Muscle of back (tissue), 3 donors: ENCODE measurements at regions not wholly inside any gene's neighbourhood (a gene's known extent, or its start where the extent isn't known, plus 50 kb on each side); places are given as distances from the start of the nearest gene placed in this dataset.

Experiments used
- DNase-seq, 3 donors: peaks; one replicate each; pipeline versions ENCODE4 v3.0.0 to v3.0.0-alpha.2; 2013

DNA sequence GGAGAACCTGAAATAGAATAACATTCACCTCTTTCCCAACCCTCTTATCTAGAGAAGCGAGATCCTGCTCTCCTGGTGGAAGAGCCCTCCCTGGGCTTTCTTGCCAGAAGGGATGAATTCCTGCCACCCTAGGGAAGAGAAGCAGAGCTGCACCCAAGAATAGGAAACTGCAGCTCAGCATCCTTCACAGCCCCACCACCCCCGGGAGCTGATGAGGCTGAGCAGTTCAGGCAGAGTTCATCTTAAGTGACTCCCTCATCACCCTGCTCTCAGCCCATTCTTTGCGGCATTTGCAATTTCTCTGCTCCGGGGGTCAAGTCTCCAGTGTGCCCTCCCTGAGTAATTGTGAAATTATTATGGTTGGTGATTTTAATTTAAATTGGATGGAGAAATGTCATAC lies 514.9 kb downstream of the BUD13 start:
- DNase-seq = no peak

DNA sequence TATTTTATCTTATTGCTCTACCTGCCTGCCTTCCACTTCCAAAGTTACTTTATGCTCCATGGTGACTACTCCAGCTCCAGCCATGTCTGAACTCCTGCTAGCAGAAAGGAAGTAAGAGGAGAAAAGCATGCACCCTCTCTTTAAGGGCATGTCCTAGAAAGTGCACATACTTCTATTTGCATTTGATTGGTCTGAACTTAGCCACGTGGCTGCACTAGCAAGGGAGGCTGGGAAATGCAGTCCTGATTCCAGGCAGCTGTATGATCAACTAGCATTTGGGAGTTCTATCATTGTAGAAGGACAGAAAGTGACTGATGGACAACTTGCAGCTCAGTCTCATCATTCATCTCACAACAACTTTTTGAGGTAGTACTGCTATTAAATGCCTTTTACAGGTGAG lies 515.7 kb downstream of the BUD13 start:
- DNase-seq = no peak

DNA sequence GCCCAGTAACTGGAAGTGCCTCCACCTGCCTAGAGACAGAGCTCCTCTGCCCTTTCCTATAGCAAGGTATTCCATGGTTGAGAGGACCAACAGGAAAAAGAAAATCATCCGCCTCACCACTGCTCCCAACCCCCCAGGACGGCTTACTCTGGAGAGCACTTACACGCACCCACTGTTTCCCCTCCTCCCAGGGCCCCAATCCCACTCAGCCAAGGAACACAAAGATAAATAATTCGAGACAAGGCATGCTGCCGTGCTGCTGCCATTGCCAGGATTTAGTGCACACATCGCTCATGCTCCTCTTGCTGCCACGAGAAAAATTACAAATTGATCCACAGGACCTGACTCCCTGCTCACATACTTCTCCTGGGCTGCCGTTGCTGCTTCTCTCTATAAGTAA lies 516.6 kb downstream of the BUD13 start:
- DNase-seq = no peak

DNA sequence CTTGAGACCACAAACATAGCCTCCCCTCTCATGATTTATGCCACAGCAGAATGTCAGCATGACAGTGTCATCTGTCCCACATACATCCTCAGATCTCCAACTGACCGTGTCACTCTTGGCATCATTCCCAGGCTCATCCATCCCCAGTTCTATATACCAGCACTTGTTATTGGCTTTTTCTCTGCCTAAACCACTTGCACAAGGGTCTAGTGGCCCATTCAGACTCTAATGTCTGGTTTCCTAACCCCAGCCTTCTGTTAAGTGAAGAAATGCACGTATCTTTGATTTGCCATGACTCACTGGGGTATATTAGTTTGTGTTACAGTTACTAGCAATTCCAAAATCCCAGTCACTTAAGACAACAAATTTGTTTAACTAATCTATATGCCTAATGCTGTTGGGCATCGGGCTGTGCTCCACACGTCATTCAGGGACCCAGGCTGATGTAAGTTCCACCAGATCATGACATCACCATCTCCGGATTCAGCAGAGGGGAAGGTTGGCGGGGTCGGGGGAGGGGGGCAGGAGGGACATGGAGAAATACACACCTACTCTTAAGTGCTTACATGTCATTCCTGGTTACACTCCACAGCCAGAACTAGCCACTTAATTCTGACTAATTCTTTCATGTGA lies 517.4 kb downstream of the BUD13 start:
- no peak for DNase-seq

DNA sequence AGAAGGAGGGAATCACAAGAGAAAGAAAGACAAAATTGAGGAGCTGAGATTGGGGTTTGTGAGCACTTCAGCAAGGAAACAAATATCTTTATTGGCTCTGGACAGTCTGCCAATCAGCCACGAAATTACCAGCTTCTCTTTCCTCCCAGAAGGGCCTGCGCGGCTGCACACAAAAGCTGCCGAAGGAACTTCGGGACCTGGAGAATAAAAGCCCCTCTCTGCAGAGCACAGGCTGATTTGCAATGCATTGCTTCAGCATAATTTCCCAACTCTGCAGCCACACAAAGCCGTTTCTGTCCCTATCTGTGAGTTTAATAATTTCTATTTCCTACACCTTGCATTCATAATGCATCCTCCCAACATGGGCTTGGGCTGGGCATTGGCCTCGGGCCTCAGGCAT lies 522.6 kb downstream of the BUD13 start:
- DNase-seq = no peak

DNA sequence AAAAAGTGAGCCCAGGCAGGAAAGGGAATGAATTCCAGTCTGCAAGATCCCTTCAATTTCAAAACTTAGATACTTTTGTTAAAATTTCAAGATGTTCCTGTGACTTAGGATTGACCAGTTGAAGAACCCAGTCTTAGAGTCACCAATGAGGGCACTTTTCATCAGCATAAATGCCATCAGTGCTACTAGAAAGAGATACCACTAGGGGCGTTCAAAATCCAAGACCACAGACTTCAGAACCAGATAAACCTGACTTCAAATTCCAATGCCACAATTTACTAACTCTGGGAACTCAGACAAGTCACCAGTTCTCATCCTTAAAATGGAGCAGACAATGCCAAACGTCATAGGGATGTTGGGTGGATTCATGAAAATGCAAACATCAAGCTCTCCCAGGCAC lies 523.2 kb downstream of the BUD13 start:
- DNase-seq = no peak

DNA sequence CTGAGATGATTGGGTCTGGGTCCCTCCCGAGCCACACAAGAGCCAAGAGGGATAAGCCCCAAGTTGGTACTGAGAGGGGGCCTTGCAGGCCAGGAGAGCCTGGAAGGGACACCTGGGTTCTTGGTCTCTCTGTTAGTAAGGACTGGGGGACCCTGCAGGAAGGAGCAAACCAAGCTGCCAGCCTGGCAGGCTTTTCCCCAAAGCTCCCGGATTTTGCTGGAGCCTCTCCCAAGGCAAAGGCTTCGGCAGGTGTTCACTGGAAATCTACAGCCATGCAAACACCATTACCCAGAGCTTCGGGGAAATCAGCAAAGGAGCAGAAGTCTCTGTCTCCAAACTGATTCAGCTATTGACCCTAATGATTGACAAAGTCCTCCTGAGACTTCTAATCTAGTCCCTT lies 527.9 kb downstream of the BUD13 start:
- no peak for DNase-seq

DNA sequence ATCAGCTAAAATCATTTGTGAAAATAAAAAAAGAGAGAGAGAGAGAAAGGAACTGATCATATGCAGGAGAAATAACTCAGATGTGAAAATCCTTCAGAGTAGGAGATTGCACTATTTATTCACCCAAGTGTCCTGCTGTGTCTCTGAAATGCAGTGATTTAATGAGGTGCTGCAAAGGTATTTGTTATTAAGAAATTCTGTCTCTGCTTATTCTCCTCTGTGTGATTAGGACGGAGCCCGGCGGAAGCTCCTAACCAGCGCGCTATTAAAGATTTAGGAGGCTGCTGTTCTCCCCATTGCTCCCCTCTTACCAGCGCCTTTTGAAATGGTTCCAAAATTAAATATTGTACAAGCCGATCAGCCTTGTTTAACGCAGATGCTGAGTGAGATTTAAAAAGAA lies 528.3 kb downstream of the BUD13 start:
- no peak for DNase-seq

DNA sequence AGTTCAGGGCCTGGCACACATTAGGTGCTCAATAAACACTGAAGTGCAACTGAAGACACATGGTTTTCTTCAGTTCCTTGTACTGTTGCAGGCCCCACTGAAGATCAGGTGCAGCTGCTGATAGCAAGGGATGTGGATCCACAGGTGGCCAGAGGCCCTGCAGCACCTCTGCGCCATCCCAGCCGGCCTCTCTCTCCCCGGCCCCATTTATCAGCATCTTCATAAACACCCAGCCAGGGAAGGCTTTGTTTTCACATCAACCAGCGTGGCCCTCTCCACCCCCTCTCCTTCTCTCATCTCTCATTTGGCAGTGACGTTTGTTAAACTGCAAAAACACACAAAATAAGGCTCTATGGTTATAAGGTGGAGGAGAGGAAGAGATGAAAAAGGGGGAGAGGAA lies 528.8 kb downstream of the BUD13 start:
- no peak for DNase-seq

DNA sequence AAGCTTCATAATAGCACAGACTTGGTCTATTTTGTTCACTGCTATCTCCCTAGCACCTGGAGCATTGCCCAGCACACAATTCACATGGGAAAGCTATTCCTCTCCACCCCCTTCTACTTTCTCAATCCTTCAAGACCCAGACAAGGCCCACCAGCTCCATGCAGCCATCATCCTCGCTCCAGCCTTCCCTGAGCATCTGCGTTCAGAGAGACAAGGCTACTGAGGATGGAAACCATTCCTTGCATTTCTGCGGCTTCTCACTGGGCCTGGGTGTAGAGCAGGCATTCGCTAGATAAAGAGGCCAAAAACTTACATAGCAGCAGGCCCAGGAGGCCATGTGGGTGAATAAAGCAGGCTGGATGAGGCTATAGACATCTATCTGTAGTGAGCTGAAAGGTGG lies 530.8 kb downstream of the BUD13 start:
- DNase-seq = no peak

DNA sequence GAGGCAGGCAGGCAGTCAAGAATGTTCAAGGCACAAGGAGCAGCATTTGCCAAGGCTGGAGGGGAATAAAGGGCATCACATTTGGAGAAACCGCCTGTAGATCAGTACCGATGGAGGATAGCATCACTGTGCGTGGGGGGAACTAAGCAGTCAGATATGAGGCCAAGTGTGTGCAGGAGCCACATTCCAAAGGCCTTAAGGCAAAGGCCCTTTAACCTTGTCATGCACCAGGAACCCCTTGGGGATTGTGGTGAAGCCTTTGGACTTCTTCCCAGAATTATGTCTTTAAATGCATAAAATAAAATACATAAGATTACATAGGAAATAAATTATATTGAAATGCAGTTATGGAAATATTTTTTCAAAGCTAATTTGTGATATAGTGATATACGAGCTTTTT lies 532.1 kb downstream of the BUD13 start:
- peak in 2 of 3 donors; percentile 28 to 71 for DNase-seq

DNA sequence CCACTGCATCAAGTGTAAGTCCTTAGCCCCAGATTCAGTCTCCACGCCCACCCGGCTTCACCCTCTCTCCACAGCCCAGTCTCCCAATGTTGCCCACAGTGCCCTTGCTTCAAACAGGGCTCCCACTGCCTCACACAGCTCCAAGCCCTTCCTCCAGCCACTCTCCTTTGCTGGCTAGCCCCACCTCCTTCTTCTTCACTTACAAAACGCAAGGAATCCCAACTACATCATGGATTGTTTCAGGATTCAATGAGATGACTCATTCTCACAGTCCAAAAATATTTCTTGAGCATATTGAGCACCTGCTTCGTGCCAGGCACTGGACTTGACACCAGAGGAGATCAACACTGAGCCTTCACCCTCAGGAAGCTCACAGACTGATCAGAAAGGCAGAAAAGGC lies 533.5 kb downstream of the BUD13 start:
- DNase-seq = no peak

DNA sequence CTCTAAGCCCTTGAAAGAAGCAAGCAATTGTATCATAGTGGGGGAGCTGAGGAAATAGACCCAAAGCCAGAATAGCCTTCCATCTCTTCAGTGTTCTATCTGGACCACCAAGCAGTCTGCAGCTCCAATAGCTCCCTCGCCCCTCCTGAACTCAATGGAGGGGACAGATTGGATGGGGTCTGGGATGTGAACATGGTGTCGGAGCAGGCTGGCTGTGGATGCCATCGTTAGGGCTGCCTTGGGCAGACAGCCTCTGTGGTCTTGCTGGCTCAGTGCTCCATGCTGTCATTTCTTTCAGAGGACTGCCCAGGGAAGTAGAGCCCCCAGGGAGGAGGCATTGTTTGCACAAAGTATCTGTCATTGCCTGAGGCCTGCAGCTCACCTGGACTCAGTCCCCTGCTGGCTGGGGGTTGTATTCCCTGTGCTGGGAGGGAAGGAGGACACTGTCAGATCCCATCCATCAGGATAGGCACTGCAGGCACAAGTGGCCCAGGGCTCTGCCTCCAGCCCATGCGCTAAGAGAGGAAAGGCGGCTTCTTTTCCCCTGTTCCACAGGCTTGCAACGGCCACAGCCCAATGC lies 537.7 kb downstream of the BUD13 start:
- DNase-seq = no peak

DNA sequence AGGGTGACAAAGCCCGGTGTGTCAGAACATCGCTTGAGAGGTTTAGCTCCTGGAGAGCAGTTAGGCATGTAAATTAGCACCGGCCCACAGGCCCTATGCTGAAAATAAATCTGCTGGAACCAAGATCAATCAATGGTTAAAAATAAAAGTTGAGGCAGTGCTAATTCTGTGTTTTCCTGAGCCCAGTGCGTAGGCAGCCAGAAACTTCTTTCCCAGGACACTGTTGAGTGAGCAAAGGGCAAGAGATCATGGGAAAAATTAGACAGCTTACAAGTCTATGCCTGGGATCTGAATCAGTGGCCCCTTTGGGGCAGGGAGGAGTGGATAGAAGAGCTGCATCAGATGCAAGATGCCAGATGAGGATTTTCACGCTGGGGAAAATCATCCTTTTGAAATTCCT lies 539.2 kb downstream of the BUD13 start:
- peak in 2 of 3 donors; percentile 23 to 67 for DNase-seq

DNA sequence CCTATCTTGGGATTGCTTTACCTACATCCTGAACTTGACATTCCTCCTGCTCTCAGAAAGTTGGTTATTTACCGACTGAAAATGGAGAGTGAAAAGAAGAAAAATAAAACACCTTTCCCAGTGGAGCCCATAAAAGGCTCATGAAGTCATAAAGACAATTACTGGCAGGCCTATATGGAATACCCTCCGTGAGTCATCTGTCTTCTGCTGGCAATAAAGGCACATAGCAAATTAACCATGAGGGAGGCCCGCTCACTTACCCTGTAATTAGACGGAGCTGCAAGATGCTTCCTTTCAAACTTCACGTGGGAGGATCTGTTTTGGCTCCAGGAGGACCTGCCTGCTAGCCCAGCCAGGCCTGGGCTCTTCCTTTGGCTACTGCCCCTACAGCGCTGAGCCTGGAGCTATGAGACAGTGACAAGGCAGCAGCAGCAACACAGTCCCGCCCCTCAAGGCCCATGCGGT lies 540.4 kb downstream of the BUD13 start:
- DNase-seq = peak in 1 of 3 donors; percentile 39

DNA sequence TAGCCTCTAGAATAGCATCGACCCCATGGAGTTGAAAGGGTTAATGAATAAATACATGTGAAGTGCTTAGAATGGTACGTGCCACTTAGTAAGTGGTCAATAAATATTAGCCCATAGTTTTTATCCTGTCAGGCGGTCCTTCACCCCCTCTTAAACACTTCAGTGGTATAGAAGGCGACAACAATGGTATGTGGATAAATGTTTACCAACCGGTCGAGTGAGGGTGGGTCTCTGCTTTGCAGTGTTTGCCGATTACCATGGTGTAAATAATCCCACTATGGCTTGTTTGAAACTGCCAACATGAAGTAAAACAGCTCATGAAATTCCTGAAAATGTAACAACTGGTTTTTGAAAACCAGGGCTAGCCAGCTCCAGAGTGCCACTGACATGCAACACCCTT lies 541.2 kb downstream of the BUD13 start:
- DNase-seq = no peak

DNA sequence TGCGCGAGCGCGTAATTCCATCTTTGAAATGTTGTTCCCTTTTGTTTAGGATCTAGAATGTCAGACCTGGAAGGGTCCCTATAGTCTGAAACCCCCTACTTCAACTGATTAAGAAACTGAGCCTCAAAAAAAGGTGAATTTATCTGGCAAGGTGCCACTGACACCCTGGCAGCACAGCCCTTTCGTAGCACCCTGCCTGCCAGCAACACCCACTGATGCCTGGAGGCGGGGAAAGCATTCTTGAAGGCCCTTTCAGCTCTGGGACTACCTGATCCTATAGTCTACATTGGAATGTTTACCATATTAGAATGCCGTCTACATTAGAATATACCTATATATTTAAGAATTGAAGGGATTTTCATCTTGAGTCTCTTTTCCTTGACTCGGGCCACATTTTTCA lies 542.3 kb downstream of the BUD13 start:
- DNase-seq = no peak

DNA sequence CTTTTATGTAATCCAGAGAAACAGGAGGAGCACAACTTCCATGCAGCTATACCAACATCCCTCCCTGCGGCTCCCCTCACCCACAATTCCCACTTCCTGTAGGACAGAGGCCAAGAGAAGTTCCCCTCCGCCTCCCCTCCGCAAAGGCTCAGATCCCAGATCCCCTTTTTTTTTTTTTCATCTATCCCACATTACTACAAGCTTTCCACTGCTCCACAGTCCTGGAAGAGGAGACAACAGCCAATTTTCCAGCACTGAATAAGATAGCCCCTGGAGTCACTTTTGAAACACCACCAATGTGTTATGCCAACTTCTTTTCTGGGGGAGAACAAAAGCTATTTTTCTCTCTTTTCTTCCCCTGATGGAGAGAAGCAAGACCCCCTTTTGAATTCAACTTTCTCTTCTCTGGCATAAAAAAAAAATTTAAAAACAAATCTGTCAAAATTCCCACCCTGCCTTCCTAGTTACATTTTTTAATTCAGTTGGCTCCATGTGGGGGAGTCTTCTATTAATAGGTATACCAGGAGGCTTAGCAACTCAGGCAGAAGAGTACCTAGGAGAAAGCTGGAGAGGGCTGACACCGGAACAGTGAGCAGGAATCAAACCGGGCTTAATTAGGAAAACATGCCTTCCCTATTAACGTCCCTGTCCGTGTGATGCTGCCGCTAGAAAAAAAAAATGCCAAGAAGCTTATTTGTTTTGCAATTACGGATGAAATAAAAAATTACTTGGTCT lies 543.4 kb downstream of the BUD13 start:
- peak; percentile 12 to 73 (median 49) for DNase-seq

DNA sequence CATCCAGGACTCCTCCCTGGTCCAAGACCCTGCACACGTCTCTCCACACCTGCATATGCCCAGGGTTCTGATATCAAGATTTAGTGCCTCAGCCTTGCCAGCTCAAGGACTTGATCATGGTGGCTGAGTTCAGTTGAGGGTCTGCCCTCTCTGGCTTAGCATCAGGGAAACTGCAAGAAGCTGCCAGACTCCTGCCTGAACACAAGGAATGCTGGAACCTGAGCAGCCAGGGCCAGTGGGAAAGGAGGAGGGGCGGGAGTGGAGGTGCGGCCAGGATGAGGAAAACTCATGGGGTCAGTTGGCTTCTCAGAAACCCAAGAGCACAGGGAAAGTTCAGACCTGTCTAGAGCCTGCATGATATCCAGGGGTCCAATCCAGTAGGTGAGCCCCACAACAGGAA lies 546.1 kb downstream of the BUD13 start:
- no peak for DNase-seq

DNA sequence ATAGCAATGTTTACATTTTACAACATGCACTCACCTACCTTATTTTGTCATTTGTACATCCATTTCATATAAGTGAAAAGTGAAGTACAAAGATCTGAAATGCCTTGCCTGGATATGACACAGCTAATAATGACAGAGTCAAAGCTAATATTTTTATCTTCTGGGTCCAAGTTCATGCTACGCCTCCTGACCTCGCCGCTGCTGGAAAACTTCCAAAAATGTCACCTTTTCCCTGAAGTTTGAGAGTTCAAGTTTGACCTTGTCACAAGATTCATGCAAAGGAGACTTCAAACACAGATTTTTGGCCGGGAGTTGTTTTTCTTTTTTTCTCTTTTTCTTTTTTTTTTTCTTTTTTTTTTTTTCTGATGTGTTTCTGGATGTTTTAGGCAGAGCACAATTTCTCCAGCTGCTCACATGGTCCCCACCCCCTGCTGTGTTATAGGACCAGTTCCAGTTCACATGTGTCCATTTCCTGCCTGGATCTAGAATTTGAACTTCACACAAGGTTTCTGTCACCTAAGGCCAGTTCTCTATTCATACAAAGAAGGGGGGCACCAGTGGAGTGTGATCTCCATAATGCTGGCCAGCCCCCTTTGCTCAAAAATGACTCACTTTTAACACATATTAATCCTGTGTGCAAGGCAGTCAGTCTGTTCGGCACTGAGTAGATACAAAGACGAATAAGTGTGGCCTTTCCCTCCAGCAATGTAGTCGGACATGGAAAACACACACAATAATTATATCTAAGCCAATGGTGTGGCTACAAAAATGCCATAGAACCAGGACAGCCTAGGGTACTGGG lies 546.8 kb downstream of the BUD13 start:
- DNase-seq = peak; percentile 17 to 58 (median 53)

DNA sequence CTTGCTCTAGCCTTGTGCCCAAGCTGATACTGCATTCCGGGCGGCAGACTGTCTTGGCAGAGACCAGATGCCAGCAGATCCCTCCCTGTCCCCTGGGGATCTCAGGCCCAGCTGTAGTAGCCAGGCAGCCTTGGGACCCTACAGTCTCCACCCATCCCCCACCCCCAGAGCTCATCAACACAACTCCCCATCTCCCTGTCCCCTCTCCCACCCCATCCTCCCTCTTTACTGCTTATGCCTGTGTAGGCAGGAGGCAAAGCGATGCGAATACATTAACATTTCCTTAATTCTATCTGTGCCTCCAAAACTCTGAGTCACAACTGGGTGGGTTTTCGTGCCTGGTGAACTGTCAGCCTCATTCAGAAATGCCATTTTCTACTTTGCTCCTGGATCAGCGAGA lies 547.6 kb downstream of the BUD13 start:
- no peak for DNase-seq

DNA sequence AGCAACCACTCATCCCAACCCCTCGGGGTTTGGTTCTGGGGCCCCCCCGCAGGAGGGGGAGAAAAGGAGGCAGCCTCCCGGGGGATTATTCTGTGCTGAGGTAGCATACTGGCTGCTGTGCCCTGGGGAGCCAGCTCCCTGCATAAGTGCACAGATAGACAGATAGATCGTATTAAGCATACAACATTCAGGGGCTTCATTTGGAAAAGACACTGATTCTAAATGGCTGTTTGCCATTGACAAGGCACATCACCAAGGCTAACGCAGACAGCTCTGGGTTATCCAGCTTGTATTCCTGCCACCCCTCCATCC lies 547.9 kb downstream of the BUD13 start:
- DNase-seq = no peak
